ENCODE measurements at regions not wholly inside any gene's neighbourhood (a gene's known extent, or its start where the extent isn't known, plus 50 kb on each side); places are given as distances from the start of the nearest gene placed in this dataset.
"Not testable (repeated sequence)": the region's sequence is repeated elsewhere in the genome, so short reads cannot be mapped to it uniquely, and the experiment has no call there.

- H3K27ac ChIP-seq: no peak overlapping the region
- no peaks in the 10 kb centered on the region for H3K36me3 ChIP-seq (replicated peaks in 1 of 2)
- DNase-seq: no peak
- no peaks in the 10 kb centered on the region for H3K4me1 ChIP-seq (replicated peaks in 1 of 2)
- no peak overlapping the region for H3K4me3 ChIP-seq
- H3K9me3 ChIP-seq (replicated peaks in 1 of 3): no peaks in the 10 kb centered on the region
- intact Hi-C loops (cut with DNase I): no loop called here
- TF ChIP-seq, protein P1, sequence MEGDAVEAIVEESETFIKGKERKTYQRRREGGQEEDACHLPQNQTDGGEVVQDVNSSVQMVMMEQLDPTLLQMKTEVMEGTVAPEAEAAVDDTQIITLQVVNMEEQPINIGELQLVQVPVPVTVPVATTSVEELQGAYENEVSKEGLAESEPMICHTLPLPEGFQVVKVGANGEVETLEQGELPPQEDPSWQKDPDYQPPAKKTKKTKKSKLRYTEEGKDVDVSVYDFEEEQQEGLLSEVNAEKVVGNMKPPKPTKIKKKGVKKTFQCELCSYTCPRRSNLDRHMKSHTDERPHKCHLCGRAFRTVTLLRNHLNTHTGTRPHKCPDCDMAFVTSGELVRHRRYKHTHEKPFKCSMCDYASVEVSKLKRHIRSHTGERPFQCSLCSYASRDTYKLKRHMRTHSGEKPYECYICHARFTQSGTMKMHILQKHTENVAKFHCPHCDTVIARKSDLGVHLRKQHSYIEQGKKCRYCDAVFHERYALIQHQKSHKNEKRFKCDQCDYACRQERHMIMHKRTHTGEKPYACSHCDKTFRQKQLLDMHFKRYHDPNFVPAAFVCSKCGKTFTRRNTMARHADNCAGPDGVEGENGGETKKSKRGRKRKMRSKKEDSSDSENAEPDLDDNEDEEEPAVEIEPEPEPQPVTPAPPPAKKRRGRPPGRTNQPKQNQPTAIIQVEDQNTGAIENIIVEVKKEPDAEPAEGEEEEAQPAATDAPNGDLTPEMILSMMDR (IDR thresholded peaks at IDR 0.05): no peak
- TF ChIP-seq POLR2A (IDR thresholded peaks at IDR 0.05): no peak
- WGBS, 4 donors: 58 to 69% (median 61%) methylated on average over 2 of the region's 2 CpGs
- no peaks in the 10 kb centered on the region for H3K27me3 ChIP-seq
These were observed 1157.3 kb downstream of the PCDH7 start for GRCh38 chr4:31877429-31877828.

- H3K36me3 ChIP-seq (replicated peaks in 1 of 2); intact Hi-C loops (cut with DNase I); H3K27ac ChIP-seq; H3K4me1 ChIP-seq (replicated peaks in 1 of 2); H3K4me3 ChIP-seq; H3K9me3 ChIP-seq (replicated peaks in 1 of 3); H3K27me3 ChIP-seq; DNase-seq: not testable (repeated sequence)
- 56 to 87% (median 62%) methylated on average over 2 of the region's 2 CpGs for WGBS, 4 donors
These were observed 1160.7 kb downstream of the PCDH7 start for GRCh38 chr4:31880837-31881236.

- H3K9me3 ChIP-seq (replicated peaks in 1 of 3): no peaks in the 10 kb centered on the region
These were observed 1176.2 kb downstream of the PCDH7 start for GRCh38 chr4:31896349-31896748.

GRCh38 chr4:31905363-31905762, 1185.2 kb downstream of the PCDH7 start:
- Histone ChIP-seq H3K9me3 (replicated peaks in 1 of 3) (no peaks in the 10 kb centered on the region), H3K4me1 (replicated peaks in 1 of 2) (no peaks in the 10 kb centered on the region), H3K27ac (no peak overlapping the region), H3K36me3 (replicated peaks in 1 of 2) (no peaks in the 10 kb centered on the region), H3K4me3 (no peak overlapping the region), H3K27me3 (no peaks in the 10 kb centered on the region)
- WGBS, 4 donors: 78 to 80% (median 79%) methylated on average over 3 of the region's 3 CpGs
- no peak for DNase-seq
- intact Hi-C loops (cut with DNase I): no loop called here
- TF ChIP-seq, protein P1 (IDR thresholded peaks at IDR 0.05): no peak
- TF ChIP-seq POLR2A (IDR thresholded peaks at IDR 0.05): no peak

More at GRCh38 chr4:31896349-31896748, 1176.2 kb downstream of the PCDH7 start:
- intact Hi-C loops (cut with DNase I): no loop called here
- no peaks in the 10 kb centered on the region for H3K4me1 ChIP-seq (replicated peaks in 1 of 2)
- DNase-seq: no peak
- no peak overlapping the region for H3K4me3 ChIP-seq
- H3K27me3 ChIP-seq: no peaks in the 10 kb centered on the region
- TF ChIP-seq, protein P1 (IDR thresholded peaks at IDR 0.05): no peak
- no peak for TF ChIP-seq POLR2A (IDR thresholded peaks at IDR 0.05)
- no peak overlapping the region for H3K27ac ChIP-seq
- H3K36me3 ChIP-seq (replicated peaks in 1 of 2): no peaks in the 10 kb centered on the region

- no peaks in the 10 kb centered on the region for H3K27me3 ChIP-seq
- TF ChIP-seq POLR2A (IDR thresholded peaks at IDR 0.05): no peak
- no peaks in the 10 kb centered on the region for H3K36me3 ChIP-seq (replicated peaks in 1 of 2)
- no peaks in the 10 kb centered on the region for H3K4me1 ChIP-seq (replicated peaks in 1 of 2)
- intact Hi-C loops (cut with DNase I): no loop called here
- H3K4me3 ChIP-seq: no peak overlapping the region
- WGBS, 4 donors: 33 to 43% (median 40%) methylated on average over 3 of the region's 3 CpGs
- H3K9me3 ChIP-seq (replicated peaks in 1 of 3): no peaks in the 10 kb centered on the region
- no peak overlapping the region for H3K27ac ChIP-seq
- no peak for DNase-seq
These were observed 1188.1 kb downstream of the PCDH7 start for GRCh38 chr4:31908261-31908660.

Data from adrenal gland (tissue), 9 donors.